ENCODE measurements at regions not wholly inside any gene's neighbourhood (a gene's known extent, or its start where the extent isn't known, plus 50 kb on each side); places are given as distances from the start of the nearest gene placed in this dataset.

DNA sequence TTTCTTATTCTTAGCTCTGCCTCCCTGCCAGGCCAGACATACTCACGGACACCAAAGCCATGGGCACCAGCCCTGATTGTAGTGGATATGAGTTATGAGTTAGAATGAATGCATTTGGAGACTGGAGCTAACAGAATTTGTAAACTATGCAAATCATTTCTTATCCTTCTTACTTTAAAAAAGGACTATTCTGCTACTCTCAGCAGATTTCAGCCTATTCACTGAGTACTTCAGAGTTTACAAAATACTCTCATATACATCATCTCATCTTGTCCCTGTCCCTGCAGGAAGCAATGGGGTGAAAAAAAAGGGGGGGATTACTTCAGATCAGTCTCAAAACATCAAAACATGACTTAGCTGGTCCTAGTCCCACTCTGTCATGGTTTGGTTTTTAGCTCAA, 541.4 kb upstream of the PLXNA2 start:
- ATAC-seq = no peak
- Histone ChIP-seq H3K27ac (no peak overlapping the region), H3K36me3 (no peaks in the 10 kb centered on the region), H3K27me3 (no peaks in the 10 kb centered on the region), H3K4me1 (no peaks in the 10 kb centered on the region), H3K9me3 (no peaks in the 10 kb centered on the region), H3K4me3 (no peak overlapping the region)
- intact Hi-C loops (cut with DNase I) = no loop called here
- DNase-seq = no peak
- TF ChIP-seq, protein P1, sequence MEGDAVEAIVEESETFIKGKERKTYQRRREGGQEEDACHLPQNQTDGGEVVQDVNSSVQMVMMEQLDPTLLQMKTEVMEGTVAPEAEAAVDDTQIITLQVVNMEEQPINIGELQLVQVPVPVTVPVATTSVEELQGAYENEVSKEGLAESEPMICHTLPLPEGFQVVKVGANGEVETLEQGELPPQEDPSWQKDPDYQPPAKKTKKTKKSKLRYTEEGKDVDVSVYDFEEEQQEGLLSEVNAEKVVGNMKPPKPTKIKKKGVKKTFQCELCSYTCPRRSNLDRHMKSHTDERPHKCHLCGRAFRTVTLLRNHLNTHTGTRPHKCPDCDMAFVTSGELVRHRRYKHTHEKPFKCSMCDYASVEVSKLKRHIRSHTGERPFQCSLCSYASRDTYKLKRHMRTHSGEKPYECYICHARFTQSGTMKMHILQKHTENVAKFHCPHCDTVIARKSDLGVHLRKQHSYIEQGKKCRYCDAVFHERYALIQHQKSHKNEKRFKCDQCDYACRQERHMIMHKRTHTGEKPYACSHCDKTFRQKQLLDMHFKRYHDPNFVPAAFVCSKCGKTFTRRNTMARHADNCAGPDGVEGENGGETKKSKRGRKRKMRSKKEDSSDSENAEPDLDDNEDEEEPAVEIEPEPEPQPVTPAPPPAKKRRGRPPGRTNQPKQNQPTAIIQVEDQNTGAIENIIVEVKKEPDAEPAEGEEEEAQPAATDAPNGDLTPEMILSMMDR (IDR thresholded peaks at IDR 0.05) = no peak

DNA sequence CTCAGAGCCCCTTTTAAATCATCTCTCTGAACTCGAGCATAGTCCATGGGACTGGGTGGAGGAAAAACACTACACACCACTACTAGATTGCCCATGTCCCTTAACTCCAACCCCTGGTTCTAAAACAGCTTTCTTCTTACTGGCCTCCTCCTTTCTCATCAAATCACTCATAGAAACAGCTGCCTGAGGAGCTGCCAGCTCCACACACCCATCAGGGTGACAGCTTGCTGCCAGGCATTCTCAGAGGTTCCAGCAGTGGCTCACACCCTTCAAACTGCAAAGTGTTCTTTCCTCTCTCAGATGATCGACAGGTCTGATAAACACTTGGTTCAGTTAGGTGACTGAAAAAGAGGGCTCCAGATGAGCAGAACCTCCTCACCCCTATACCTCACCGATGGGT, 543.0 kb upstream of the PLXNA2 start:
- intact Hi-C loops (cut with DNase I) = no loop called here
- H3K27me3 ChIP-seq = no peaks in the 10 kb centered on the region
- H3K27ac ChIP-seq = no peak overlapping the region
- ATAC-seq = no peak
- no peak for DNase-seq
- H3K4me1 ChIP-seq = no peaks in the 10 kb centered on the region
- H3K9me3 ChIP-seq = no peaks in the 10 kb centered on the region
- H3K36me3 ChIP-seq = no peaks in the 10 kb centered on the region
- TF ChIP-seq, protein P1 (IDR thresholded peaks at IDR 0.05) = no peak
- no peak overlapping the region for H3K4me3 ChIP-seq

DNA sequence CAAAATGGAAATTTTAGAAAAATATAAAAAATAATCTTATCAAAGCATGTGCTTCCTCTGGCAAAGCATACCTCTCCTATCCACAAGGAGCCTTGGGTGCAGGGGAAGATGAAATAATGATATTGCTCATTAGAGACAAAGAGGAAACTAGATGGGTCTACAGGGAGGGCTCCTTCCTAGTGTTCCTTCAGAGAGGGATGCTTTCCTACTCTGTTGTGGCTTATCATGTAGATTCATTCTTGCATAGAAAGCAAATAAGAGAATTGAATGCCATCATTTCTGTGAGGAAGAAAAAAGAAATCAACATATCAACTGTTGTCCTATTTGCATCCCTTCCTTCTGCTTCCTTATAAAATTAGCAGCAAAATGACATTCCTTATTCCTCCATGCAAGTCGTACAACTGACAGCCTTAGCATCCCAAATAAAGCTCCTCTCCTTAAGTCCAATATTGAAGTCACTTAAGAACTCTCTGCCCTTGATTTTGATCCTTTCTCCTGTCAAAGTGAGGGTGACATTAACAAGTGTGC, 543.9 kb upstream of the PLXNA2 start:
- Histone ChIP-seq H3K4me1 (no peaks in the 10 kb centered on the region), H3K27ac (no peak overlapping the region), H3K27me3 (no peaks in the 10 kb centered on the region), H3K36me3 (no peaks in the 10 kb centered on the region), H3K9me3 (no peaks in the 10 kb centered on the region), H3K4me3 (no peak overlapping the region)
- DNase-seq (no peak), ATAC-seq (no peak)
- TF ChIP-seq, protein P1 (IDR thresholded peaks at IDR 0.05) = no peak
- intact Hi-C loops (cut with DNase I) = no loop called here

DNA sequence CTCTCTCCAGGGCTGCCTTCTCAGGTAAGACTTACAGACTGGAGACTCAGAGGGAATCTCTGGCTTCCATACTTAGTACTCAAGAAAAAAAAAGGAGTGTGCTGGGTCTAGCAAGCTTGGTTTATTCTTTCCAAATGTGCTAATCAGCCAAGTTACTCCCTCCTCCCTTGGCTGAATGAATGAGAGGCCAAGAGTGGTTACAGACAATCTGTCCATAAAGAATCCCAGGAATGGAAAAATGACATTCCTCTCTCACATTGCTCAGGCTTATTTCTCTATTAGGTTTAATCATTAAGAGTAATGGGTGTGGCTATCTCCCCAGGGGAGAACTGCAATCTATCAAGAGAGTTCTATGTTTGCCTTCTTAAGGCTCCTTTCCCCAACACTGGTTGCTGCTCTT, 547.3 kb upstream of the PLXNA2 start:
- ATAC-seq (peak; percentile 59), DNase-seq (no peak)
- intact Hi-C loops (cut with DNase I) = no loop called here
- H3K4me3 ChIP-seq = no peak overlapping the region
- no peak overlapping the region for H3K27ac ChIP-seq
- TF ChIP-seq, protein P1 (IDR thresholded peaks at IDR 0.05) = no peak
- H3K36me3 ChIP-seq = no peaks in the 10 kb centered on the region
- H3K27me3 ChIP-seq = no peaks in the 10 kb centered on the region
- H3K4me1 ChIP-seq = no peaks in the 10 kb centered on the region
- H3K9me3 ChIP-seq = no peaks in the 10 kb centered on the region

DNA sequence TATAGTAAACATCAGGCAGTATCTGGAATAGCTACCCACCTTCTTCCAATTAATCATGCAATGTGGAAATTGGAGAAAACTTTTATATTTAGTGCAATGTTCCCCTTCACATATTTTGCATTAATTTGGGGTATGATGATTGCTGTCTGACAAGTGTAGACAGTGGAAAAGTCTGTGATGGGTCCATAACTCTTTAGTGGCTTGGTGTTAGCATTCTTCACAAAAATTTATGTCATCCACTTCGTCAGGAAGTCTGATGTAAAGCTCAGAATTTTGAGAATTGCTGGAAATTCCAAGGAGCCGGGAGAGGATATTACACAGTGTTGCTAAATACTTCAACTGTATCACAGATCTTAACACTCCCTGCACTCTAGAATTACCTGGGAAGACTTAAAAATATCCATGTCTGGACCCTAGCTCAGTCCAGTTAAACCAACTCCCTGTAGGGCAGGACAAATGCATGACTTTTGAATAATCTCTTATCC, 549.7 kb upstream of the PLXNA2 start:
- no peaks in the 10 kb centered on the region for H3K4me1 ChIP-seq
- no peak for ATAC-seq
- no peak overlapping the region for H3K4me3 ChIP-seq
- TF ChIP-seq, protein P1 (IDR thresholded peaks at IDR 0.05) = no peak
- intact Hi-C loops (cut with DNase I) = no loop called here
- no peaks in the 10 kb centered on the region for H3K27me3 ChIP-seq
- no peak overlapping the region for H3K27ac ChIP-seq
- DNase-seq = no peak
- H3K9me3 ChIP-seq = no peaks in the 10 kb centered on the region
- H3K36me3 ChIP-seq = no peaks in the 10 kb centered on the region

Measured in left lung (tissue), 4 donors.